HG03025 (cell line): ENCODE measurements at regions not wholly inside any gene's neighbourhood (a gene's known extent, or its start where the extent isn't known, plus 50 kb on each side); places are given as distances from the start of the nearest gene placed in this dataset.
"Not testable (repeated sequence)": the region's sequence is repeated elsewhere in the genome, so short reads cannot be mapped to it uniquely, and the experiment has no call there.

ENCODE experiments used
- ATAC-seq: cut with Tn5 transposase; IDR thresholded peaks from one replicate; pipeline ENCODE4 v1.9.1; 2021; ENCODE audit warnings: mild to moderate bottlenecking, moderate library complexity; ENCODE audit not compliant: unreplicated experiment, low FRiP score

- no peak for ATAC-seq
These were observed 93.0 kb upstream of the LYSMD4 start for GRCh38 chr15:99826157-99826780.

GRCh38 chr15:99823346-99823745, 90.1 kb upstream of the LYSMD4 start:
- no peak for ATAC-seq

GRCh38 chr15:99819981-99820718, 86.9 kb upstream of the LYSMD4 start:
- ATAC-seq: no peak

- no peak for ATAC-seq
These were observed 85.6 kb upstream of the LYSMD4 start for GRCh38 chr15:99818872-99819271.

GRCh38 chr15:99816862-99817261, 83.6 kb upstream of the LYSMD4 start:
- ATAC-seq: not testable (repeated sequence)

GRCh38 chr15:99810663-99811062, 77.4 kb upstream of the LYSMD4 start:
- ATAC-seq: not testable (repeated sequence)

GRCh38 chr15:99799854-99800250, 66.6 kb upstream of the LYSMD4 start:
- not testable (repeated sequence) for ATAC-seq

- not testable (repeated sequence) for ATAC-seq
These were observed 66.1 kb upstream of the LYSMD4 start for GRCh38 chr15:99799182-99799853.

GRCh38 chr15:99796940-99797870, 64.0 kb upstream of the LYSMD4 start:
- not testable (repeated sequence) for ATAC-seq

GRCh38 chr15:99791881-99792807, 58.9 kb upstream of the LYSMD4 start:
- ATAC-seq: not testable (repeated sequence)

- not testable (repeated sequence) for ATAC-seq
These were observed 57.5 kb upstream of the LYSMD4 start for GRCh38 chr15:99790751-99791150.

GRCh38 chr15:99788156-99788555, 54.9 kb upstream of the LYSMD4 start:
- no peak for ATAC-seq

- not testable (repeated sequence) for ATAC-seq
These were observed 51.6 kb upstream of the LYSMD4 start for GRCh38 chr15:99784800-99785199.

- not testable (repeated sequence) for ATAC-seq
These were observed 50.8 kb upstream of the LYSMD4 start for GRCh38 chr15:99783918-99784619.
